ENCODE measurements at regions not wholly inside any gene's neighbourhood (a gene's known extent, or its start where the extent isn't known, plus 50 kb on each side); places are given as distances from the start of the nearest gene placed in this dataset.
"Not testable (repeated sequence)": the region's sequence is repeated elsewhere in the genome, so short reads cannot be mapped to it uniquely, and the experiment has no call there.

DNA sequence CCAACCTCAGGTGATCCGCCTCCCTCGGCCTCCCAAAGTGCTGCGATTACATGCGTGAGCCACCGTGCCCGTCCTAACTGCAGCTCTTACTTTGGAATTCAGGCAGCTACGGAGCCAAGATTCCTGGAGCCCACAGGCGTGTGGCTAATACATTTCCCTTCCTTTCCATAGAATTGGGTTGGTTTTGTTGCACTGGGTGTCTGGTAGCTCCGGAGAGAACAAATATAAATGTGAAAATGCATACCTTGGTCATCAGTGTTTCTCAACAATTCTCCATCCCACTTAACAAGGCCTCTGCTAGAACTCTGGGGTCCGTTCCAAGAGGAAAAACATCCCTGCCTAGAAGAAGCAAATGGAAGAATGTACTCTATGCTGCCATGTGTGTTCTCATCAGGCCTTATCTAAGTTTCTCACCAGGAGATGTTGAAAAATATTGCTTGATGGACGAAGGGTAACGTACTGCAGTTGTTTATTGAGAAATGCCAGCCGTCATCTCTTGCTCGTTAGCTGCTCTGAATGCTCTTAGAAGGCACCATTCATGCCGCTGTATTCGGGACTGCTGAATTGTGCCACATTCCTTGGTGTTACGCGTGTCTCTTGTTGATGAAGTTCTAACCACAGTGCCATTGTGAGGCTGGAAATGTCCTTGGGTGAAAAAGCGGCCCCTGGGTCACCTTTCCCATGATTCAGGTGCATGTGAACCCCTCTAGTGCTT, 50.5 kb upstream of the CD99 start:
- no peak for DNase-seq

DNA sequence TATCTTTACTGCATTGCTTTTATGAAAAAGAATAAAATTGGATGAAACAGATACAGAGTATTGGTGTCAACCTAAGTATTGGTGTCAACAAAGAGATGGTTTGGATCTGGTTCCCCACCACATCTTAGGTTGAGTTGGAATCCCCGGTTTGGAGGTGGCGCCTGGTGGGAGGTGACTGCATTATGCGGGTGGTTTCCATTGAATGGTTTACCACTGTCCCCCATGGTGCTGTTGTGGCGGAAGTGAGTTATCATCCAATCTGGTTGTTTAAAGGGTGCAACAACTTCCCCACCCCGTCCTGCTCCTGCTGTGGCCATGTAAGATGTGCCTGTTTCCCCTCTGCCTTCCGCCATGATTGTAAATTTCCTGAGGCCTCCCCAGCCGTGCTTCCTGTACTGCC, 52.8 kb upstream of the CD99 start:
- DNase-seq: no peak

GRCh38 chrX:2635342-2635741, 55.8 kb upstream of the CD99 start:
- no peak for DNase-seq

DNA sequence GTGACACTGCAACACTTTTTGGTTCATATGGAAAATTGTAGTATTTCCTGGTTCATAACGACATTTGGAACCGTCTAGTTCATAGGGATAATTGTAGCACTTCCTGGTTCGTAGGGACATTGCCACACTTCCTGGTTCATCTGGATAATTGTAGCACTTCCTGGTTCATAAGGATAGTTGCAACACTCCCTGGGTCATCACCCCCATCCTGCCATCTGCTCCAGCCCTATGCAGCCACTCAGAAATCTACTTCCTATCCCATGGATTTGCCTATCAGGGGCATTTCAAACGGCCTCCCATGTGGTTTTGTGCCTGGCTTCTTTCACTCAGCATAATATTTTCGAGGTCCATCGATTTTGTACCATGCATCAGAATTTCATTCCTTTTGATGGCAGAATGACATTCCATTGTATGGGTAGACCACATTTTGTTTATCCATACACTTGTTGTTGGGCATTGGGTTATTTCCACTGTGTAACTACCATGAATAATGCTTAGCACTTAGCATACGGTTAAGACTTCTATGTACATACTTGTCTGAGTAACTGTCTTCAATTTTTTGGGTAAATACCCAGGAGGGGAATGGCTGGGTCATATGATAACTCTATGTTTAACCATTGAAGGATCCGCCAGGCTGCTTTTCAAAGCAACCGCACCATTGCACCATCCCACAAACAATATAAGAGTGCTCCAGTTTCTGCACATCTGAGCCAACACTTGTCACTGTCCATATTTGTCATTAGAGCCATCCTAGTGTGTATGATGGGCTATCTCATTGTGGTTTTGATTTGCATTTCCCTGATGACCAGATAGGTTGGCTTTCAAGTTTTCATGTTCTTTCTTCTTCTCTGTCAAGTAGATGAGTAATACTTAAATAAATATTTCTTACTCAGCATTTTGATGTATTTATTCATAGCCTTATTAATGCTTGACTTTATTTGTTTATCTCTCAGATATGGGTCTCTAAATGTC, 58.3 kb upstream of the CD99 start:
- no peak for DNase-seq

DNA sequence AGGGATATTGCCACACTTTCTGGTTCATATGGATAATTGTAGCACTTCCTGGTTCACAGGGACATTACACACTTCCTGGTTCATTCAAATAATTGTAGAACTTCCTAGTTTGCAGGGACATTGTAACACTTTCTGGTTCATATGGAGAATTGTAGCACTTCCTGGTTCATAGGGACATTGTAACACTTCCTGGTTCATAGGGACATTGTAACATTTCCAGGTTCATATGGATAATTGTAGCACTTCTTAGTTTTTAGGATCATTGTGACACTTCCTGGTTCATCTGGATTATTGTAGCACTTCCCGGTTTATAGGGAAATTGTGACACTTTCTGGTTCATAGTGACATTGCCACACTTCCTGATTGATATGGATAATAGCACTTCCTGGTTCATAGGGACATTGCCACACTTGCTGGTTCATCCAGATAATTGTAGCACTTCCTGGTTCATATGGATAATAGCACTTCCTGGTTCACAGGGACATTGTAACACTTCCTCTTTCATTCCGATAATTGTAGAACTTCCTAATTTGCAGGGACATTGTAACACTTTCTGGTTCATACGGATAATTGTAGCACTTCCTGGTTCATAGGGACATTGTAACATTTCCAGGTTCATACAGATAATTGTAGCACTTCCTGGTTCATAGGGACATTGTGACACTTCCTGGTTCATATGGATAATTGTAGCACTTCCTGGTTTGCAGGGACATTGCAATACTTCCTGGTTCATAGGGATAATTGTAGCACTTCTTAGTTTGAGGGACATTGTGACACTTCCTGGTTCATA, 59.2 kb upstream of the CD99 start:
- no peak for DNase-seq

DNA sequence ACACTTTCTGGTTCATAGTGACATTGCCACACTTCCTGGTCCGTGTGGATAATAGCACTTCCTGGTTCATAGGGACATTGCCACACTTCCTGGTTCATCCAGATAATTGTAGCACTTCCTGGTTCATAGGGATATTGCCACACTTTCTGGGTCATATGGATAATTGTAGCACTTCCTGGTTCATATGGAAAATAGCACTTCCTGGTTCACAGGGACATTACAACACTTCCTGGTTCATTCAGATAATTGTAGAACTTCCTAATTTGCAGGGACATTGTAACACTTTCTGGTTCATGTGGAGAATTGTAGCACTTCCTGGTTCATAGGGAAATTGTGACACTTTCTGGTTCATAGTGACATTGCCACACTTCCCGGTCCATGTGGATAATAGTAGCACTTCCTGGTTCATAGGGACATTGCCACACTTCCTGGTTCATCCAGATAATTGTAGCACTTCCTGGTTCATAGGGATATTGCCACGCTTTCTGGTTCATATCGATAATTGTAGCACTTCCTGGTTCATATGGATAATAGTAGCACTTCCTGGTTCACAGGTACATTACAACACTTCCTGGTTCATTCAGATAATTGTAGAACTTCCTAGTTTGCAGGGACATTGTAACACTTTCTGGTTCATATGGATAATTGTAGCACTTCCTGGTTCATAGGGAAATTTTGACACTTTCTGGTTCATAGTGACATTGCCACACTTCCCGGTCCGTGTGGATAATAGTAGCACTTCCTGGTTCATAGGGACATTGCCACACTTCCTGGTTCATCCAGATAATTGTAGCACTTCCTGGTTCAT, 60.0 kb upstream of the CD99 start:
- DNase-seq: not testable (repeated sequence)

DNA sequence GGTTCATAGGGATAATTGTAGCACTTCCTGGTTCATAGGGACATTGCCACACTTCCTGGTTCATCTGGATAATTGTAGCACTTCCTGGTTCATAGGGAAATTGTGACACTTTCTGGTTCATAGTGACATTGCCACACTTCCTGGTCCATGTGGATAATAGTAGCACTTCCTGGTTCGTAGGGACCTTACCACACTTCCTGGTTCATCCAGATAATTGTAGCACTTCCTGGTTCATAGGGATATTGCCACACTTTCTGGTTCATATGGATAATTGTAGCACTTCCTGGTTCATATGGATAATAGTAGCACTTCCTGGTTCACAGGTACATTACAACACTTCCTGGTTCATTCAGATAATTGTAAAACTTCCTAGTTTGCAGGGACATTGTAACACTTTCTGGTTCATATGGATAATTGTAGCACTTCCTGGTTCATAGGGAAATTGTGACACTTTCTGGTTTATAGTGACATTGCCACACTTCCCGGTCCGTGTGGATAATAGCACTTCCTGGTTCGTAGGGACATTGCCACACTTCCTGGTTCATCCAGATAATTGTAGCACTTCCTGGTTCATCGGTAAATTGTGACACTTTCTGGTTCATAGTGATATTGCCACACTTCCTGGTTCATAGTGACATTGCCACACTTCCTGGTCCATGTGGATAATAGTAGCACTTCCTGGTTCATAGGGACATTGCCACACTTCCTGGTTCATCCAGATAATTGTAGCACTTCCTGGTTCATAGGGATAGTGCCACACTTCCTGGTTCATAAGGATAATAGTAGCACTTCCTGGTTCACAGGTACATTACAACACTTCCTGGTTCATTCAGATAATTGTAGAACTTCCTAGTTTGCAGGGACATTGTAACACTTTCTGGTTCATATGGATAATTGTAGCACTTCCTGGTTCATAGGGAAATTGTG, 60.8 kb upstream of the CD99 start:
- not testable (repeated sequence) for DNase-seq

DNA sequence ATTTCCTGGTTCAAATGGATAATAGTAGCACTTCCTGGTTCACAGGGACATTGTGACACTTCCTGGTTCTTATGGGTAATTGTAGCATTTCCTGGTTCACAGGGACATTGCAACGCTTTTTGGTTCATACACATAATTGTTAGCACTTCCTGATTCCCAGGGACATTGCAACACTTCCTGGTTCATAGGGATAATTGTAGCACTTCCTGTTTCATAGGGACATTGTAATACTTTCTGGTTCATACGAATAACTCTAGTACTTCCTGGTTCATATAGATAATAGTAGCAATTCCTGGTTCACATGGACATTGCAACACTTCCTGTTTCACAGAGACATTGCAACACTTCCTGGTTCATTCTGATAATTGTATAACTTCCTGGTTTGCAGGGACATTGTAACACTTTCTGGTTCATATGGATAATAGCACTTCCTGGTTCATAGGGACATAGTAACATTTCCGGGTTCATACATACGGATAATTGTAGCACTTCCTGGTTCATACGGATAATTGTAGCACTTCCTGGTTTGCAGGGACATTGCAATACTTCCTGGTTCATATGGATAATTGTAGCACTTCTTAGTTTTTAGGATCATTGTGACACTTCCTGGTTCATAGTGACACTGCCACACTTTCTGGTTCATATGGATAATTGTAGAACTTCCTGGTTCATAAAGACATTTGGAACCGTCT, 61.6 kb upstream of the CD99 start:
- no peak for DNase-seq

DNA sequence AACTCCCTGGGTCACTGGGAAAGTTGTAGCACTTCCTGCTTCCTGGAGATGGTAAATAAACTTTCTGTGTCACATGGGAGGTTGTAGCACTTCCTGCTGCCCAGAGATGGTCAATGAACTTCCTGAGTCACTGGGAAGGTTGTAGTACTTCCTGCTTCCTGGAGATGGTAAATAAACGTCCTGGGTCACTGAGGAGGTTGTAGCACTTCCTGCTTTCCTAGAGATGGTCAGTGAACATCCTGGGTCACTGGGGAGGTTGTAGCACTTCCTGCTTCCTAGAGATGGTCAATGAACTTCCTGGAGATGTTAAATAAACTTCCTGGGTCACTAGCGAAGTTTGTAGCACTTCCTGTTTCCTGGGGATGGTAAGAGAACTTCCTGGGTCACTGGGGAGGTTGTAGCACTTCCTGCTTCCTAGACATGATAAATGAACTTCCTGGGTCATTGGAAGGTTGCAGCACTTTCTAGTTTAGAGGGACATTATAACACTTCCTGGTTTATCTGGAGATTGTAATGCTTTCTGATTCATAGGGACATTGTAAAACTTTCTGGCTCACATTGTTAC, 62.3 kb upstream of the CD99 start:
- DNase-seq: no peak

DNA sequence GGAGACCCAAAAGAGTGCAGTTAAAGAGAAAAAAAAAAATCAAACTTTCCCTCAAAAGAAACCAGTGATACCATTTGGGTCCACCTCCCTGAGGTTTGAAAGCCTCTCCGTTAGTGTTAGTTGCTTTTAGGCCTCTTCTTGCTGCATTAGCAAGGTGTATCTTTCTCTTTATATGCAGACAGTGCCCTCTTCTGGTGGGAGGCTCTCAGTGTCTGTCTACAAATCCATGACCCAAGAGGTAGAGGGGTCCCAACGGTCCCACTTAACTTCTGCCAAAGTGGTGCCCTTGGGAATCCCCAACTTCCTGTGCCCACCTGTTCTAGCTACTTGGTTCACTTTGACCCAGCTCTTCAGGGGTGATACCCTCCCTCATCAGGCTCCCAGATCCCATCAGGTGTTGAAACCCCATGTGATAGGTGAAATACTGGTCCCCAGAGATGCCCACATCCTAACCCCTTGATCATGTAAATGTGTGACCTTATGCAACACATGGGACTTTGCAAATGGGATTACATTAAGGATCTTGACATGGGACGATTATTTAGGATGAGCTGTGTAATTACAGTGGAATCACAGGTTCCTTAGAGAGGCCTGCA, 63.7 kb upstream of the CD99 start:
- no peak for DNase-seq

GRCh38 chrX:2626750-2627149, 64.3 kb upstream of the CD99 start:
- DNase-seq: no peak

DNA sequence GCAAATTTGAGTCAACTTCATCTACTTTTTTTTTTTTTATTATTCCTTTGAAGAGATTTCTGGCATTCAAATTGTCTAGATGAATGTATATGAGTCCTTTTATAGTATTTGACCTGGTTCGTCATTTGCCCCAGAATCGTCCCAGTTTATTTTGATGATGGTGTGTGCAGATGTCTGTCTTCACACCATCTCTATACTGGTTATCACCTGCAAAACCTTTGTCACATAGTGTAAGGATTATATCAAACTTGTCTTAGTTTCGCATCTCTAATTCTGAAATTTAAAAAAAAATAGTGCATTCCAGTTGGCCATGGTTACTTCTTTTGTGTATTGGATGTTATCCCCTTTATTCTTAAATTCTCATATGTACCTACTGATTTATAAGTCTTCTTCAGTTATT, 70.5 kb upstream of the CD99 start:
- no peak for DNase-seq

GRCh38 chrX:2618516-2618915, 72.6 kb upstream of the CD99 start:
- DNase-seq: no peak

DNA sequence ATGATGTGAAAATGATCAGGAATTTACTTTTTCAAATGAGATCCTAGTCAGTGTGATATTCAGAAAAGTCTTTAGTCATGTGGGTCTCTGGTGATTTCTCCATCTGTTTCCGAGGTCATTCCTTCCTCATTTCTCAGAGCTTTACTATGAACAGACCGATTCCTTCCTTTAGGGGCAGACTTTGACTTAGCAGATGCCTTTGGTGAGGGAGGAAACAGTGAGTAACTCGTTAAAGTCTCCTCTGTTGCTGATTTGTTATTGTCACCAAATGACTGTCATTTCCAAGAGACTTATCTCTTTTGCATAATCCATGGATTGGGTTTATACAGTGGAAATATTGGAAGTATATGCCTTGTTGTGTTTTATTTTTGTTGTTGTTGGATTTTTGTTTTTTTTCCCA, 76.2 kb upstream of the CD99 start:
- no peak for DNase-seq

DNA sequence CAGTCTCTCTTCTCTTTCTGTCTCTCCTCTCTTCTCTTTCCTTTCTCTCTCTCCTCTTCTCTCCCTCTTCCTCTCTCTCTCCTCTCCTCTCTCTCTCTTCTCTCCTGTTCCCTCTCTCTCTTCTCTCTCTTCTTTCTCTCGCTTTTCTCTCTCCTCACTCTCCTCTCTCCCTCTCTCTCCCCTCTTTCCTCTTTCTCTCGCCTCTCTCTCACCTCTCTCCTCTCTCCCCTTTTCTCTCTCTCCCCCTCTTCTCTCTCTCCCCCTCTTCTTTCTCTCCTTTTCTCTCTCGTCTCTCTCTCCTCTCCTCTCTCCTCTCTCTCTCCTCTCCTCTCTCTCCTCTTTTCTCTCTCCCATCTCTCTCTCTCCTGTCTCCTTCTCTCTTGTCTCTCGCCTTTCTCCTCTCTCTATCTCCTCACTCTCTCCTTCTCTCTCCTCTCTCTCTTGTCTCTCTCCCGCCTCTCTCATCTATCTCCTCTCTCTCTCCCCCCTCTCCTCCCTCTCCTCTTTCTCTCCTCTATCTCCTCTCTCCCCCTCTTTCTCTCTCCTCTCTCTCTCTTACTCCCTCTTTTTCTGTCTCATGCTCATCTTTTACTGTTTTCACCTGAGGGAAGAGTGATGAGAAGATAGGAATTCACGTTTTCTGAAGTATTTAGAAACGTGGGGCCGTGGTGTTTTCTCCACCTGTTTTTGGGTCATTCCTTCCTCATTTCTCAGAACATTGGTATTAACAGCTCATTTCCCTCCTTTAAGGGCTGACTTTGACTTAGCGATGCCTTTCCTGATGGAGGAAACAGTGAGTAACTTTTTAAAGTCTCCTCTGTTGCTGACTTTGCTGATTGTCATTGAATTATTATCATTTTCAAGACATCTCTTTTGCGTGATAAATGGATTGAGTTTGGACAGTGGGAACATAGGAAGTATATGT, 80.6 kb upstream of the CD99 start:
- no peak for DNase-seq

- no peak for DNase-seq
Measured at GRCh38 chrX:2609431-2610238, 81.5 kb upstream of the CD99 start.

GRCh38 chrX:2608638-2609430, 82.3 kb upstream of the CD99 start:
- no peak for DNase-seq
